C4-2B (cell line): ENCODE measurements at regions not wholly inside any gene's neighbourhood (a gene's known extent, or its start where the extent isn't known, plus 50 kb on each side); places are given as distances from the start of the nearest gene placed in this dataset.

Experiments
- CTCF ChIP-seq: fragments of 450-650 bp; conservative IDR thresholded peaks from 2 replicates; pipeline ENCODE4 v1.5.1; 2017; ENCODE audit warnings: mild to moderate bottlenecking
- ZFX ChIP-seq: fragments of 450-650 bp; IDR thresholded peaks from 2 replicates; pipeline ENCODE4 v1.6.1; 2017

GRCh38 chr4:131382839-131383238 is 1766.3 kb upstream of the PCDH10 start:
- no peak for TF ChIP-seq CTCF
- no peak for TF ChIP-seq ZFX
